Neural crest cell (in vitro differentiated cells): ENCODE measurements at regions not wholly inside any gene's neighbourhood (a gene's known extent, or its start where the extent isn't known, plus 50 kb on each side); places are given as distances from the start of the nearest gene placed in this dataset.

Source experiments
- DNase-seq: peaks from one replicate; pipeline ENCODE4 v3.0.0; 2021; ENCODE audit warnings: low read depth, mixed read lengths, low spot score
- H3K27ac Mint-ChIP-seq: one replicate; pipeline ENCODE4 v1.8.0; 2021; ENCODE audit warnings: mild to moderate bottlenecking, mixed read lengths; ENCODE audit not compliant: unreplicated experiment
- H3K27me3 Mint-ChIP-seq: 2 replicates; pipeline ENCODE4 v1.8.0; 2021; ENCODE audit warnings: low read depth, mild to moderate bottlenecking, mixed read lengths
- H3K36me3 Mint-ChIP-seq: 2 replicates; pipeline ENCODE4 v1.8.0; 2021; ENCODE audit warnings: low read depth, mild to moderate bottlenecking, mixed read lengths
- H3K4me1 Mint-ChIP-seq: 2 replicates; pipeline ENCODE4 v1.8.0; 2021; ENCODE audit warnings: mixed read lengths
- H3K4me3 Mint-ChIP-seq: one replicate; pipeline ENCODE4 v1.8.0; 2021; ENCODE audit warnings: mild to moderate bottlenecking, mixed read lengths
- H3K9me3 Mint-ChIP-seq: 2 replicates; pipeline ENCODE4 v1.8.0; 2021; ENCODE audit warnings: mixed read lengths
- CTCF ChIP-seq: fragments of 200-600 bp; sonication (generic); conservative IDR thresholded peaks from 2 replicates; pipeline ENCODE4 v1.5.0; 2021; ENCODE audit warnings: antibody characterized with exemption, mild to moderate bottlenecking

DNA sequence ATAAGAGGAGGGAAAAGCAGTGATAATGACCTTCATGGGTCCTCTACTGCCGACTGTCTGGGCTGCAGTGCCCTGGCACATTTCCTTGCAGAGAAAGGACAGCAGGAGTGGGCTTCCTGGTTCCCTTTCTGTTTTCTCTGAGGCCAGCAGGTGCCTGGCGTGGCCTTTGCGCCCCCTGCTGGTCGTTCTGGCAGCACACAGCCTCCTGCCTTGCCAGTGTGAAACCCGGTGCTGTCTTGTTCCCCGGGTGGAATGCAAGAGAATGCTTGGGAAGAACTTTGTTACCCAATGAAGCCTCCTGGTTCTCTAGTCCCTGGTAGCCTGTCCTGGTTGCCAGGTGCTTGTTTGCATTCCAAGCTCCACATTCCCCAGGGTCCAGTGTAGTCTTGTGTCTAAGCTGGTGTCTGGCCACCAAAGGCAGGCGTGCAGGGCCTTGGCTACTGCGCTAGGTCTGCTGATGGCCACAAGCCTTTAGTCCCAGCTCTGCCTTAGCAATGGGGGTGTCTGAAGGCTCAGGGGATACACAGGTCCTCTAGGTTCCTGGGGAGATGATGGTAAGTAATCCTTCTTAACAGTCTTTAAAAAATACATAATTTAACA is 1392.4 kb upstream of the TMEM132C start:
- DNase-seq = peak; percentile 66
- H3K9me3 Mint-ChIP-seq = no peaks in the 10 kb centered on the region
- no peaks in the 10 kb centered on the region for H3K36me3 Mint-ChIP-seq
- no peak overlapping the region for H3K27ac Mint-ChIP-seq
- no peak overlapping the region for H3K4me3 Mint-ChIP-seq
- TF ChIP-seq CTCF = peak; percentile 88
- H3K4me1 Mint-ChIP-seq = no peaks in the 10 kb centered on the region
- no peaks in the 10 kb centered on the region for H3K27me3 Mint-ChIP-seq

DNA sequence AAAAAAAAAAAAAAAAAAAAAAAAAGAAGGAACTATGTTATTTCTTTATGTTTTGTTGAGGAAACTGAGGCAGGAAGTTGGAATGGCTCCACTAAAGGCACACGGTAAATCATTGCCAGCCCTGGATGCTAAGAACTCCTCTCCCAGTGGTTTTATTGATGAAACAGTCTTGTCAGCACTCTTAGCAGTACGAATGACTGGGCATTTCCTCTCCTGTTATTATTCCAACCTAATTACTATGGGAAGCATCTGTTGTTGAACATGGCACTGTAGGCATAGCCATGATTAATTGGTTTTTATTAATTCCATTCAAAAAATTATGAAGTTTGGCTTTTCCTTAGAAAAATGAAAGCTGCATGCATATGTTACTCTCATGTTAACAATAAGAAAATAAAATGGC is 1387.1 kb upstream of the TMEM132C start:
- TF ChIP-seq CTCF = no peak
- no peaks in the 10 kb centered on the region for H3K36me3 Mint-ChIP-seq
- H3K27me3 Mint-ChIP-seq = peaks cover 10% of the 10 kb centered on the region
- H3K4me1 Mint-ChIP-seq = no peaks in the 10 kb centered on the region
- no peak overlapping the region for H3K4me3 Mint-ChIP-seq
- H3K9me3 Mint-ChIP-seq = no peaks in the 10 kb centered on the region
- no peak for DNase-seq
- H3K27ac Mint-ChIP-seq = no peak overlapping the region

GRCh38 chr12:126883697-126884096 is 1383.3 kb upstream of the TMEM132C start:
- Mint-ChIP-seq H3K4me3 (no peak overlapping the region), H3K27me3 (peaks cover 14% of the 10 kb centered on the region), H3K27ac (no peak overlapping the region), H3K4me1 (no peaks in the 10 kb centered on the region), H3K36me3 (no peaks in the 10 kb centered on the region), H3K9me3 (no peaks in the 10 kb centered on the region)
- no peak for TF ChIP-seq CTCF
- DNase-seq = no peak

DNA sequence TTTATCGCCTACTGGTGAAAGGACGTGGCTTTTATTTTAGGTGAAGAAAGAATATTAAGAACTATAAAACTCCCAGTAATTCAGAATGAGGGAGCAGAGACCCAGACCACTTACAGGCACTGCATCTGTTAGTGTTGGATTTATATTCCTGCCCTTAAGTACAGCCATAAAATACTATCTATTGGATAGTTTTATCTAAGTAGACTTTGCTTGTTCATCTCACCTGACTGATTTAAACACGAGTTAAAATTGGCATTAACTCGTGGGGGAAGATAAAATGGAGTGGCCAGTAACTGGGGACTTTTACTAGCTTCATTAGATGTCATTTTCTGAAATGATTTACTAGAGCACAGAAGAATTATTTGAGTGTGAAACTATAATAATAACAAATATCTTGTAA is 1377.5 kb upstream of the TMEM132C start:
- DNase-seq = no peak
- peaks cover 11% of the 10 kb centered on the region for H3K9me3 Mint-ChIP-seq
- H3K36me3 Mint-ChIP-seq = no peaks in the 10 kb centered on the region
- peaks cover 4% of the 10 kb centered on the region for H3K27me3 Mint-ChIP-seq
- H3K4me3 Mint-ChIP-seq = no peak overlapping the region
- H3K27ac Mint-ChIP-seq = no peak overlapping the region
- TF ChIP-seq CTCF = no peak
- no peaks in the 10 kb centered on the region for H3K4me1 Mint-ChIP-seq

- peaks cover 4% of the 10 kb centered on the region for H3K27me3 Mint-ChIP-seq
- no peak for TF ChIP-seq CTCF
- DNase-seq = no peak
- no peak overlapping the region for H3K27ac Mint-ChIP-seq
- no peaks in the 10 kb centered on the region for H3K36me3 Mint-ChIP-seq
- no peaks in the 10 kb centered on the region for H3K4me1 Mint-ChIP-seq
- peaks cover 11% of the 10 kb centered on the region for H3K9me3 Mint-ChIP-seq
- no peak overlapping the region for H3K4me3 Mint-ChIP-seq
Measured at GRCh38 chr12:126890097-126890496, 1376.9 kb upstream of the TMEM132C start.
